ENCODE measurements at regions not wholly inside any gene's neighbourhood (a gene's known extent, or its start where the extent isn't known, plus 50 kb on each side); places are given as distances from the start of the nearest gene placed in this dataset.
A peak's percentile ranks its signal among the peaks of the same experiment; 100 is the strongest.

- H3K27me3 Mint-ChIP-seq (ENCODE audit: low read depth) = peaks cover 3% of the 10 kb centered on the region
- no peaks in the 10 kb centered on the region for H3K36me3 Mint-ChIP-seq (ENCODE audit: low read depth)
- no peak overlapping the region for H3K4me3 Mint-ChIP-seq
- H3K9me3 Mint-ChIP-seq = no peaks in the 10 kb centered on the region
- H3K27ac Mint-ChIP-seq = no peak overlapping the region
- H3K4me1 Mint-ChIP-seq = peaks cover 20% of the 10 kb centered on the region
- TF ChIP-seq, protein P1, sequence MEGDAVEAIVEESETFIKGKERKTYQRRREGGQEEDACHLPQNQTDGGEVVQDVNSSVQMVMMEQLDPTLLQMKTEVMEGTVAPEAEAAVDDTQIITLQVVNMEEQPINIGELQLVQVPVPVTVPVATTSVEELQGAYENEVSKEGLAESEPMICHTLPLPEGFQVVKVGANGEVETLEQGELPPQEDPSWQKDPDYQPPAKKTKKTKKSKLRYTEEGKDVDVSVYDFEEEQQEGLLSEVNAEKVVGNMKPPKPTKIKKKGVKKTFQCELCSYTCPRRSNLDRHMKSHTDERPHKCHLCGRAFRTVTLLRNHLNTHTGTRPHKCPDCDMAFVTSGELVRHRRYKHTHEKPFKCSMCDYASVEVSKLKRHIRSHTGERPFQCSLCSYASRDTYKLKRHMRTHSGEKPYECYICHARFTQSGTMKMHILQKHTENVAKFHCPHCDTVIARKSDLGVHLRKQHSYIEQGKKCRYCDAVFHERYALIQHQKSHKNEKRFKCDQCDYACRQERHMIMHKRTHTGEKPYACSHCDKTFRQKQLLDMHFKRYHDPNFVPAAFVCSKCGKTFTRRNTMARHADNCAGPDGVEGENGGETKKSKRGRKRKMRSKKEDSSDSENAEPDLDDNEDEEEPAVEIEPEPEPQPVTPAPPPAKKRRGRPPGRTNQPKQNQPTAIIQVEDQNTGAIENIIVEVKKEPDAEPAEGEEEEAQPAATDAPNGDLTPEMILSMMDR (IDR thresholded peaks at IDR 0.05; ENCODE audit: unreplicated experiment in 3 of 3) = no peak
Observed at GRCh38 chr14:83860631-83861155, 1669.3 kb upstream of the FLRT2 start.

DNA sequence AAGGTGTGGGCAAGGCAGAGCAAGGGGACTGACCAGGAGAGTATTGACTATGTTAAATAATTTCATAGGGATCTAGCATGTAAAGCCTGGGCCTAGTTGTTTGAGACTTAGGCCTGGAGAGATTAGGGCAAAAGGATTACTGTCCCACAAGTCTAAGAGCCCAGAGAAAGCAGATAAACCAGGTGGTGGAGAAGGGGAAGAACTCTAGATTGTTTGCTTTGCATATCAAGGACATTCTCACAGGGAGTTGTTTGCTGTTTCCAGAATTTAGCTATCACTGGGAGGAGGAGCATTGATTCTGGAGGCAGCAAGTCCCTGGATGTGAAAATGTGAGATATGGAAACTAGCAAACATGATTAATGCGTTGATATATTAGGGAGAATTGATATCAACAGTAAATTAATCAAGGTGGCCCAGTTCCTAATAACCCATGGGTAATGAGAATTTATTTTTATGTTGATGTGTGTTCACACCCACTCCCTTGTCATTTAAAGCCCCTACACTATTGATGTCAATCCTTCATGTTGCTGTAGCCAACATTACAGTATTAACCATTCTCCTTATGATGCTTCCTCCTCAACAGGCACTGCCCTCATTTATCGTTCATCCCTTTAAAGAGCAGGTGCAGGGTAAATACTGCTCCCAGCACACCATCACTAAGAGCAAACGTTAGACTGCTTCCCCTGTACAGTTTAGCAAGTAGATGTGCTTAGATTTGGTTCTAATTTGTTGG is 1666.7 kb upstream of the FLRT2 start:
- no peaks in the 10 kb centered on the region for H3K9me3 Mint-ChIP-seq
- no peaks in the 10 kb centered on the region for H3K27me3 Mint-ChIP-seq (ENCODE audit: low read depth)
- no peaks in the 10 kb centered on the region for H3K36me3 Mint-ChIP-seq (ENCODE audit: low read depth)
- H3K4me1 Mint-ChIP-seq = peaks cover 37% of the 10 kb centered on the region
- TF ChIP-seq, protein P1 (IDR thresholded peaks at IDR 0.05; ENCODE audit: unreplicated experiment in 3 of 3) = no peak
- no peak overlapping the region for H3K4me3 Mint-ChIP-seq
- H3K27ac Mint-ChIP-seq = peak overlapping the region in 2 of 3 experiments; percentile 10 to 12

DNA sequence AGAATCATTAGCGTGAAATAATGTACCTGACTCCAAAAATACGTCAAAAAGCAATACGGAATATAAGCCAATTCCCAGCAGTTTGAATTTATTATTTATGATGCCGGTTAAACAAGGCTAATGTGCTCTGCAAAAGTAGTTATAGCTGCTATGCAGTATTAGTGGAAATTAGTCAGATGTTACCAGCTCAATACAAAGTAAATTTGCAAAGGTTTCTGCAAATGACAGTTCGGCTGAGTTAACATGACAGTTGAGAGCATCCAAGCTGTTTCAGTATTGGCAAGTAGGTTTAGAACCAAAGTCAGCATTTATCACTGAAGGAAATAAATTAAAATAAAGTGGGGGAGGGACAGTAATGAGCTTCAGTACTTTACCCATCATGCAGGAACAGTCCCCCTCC is 1665.8 kb upstream of the FLRT2 start:
- Mint-ChIP-seq H3K27me3 (ENCODE audit: low read depth) (no peaks in the 10 kb centered on the region), H3K4me3 (no peak overlapping the region), H3K9me3 (no peaks in the 10 kb centered on the region), H3K4me1 (peaks cover 41% of the 10 kb centered on the region), H3K27ac (peak overlapping the region in 1 of 3 experiments; percentile 12), H3K36me3 (ENCODE audit: low read depth) (no peaks in the 10 kb centered on the region)
- TF ChIP-seq, protein P1 (IDR thresholded peaks at IDR 0.05; ENCODE audit: unreplicated experiment in 3 of 3) = no peak

- Mint-ChIP-seq H3K9me3 (no peaks in the 10 kb centered on the region), H3K4me1 (peaks cover 40% of the 10 kb centered on the region), H3K36me3 (ENCODE audit: low read depth) (no peaks in the 10 kb centered on the region), H3K27me3 (ENCODE audit: low read depth) (no peaks in the 10 kb centered on the region), H3K4me3 (no peak overlapping the region), H3K27ac (peak overlapping the region; percentile 42 to 60 (median 46))
- TF ChIP-seq, protein P1 (IDR thresholded peaks at IDR 0.05; ENCODE audit: unreplicated experiment in 3 of 3) = no peak
Observed at GRCh38 chr14:83867566-83868225, 1662.2 kb upstream of the FLRT2 start.

GRCh38 chr14:83870546-83871270 is 1659.2 kb upstream of the FLRT2 start:
- TF ChIP-seq, protein P1 (IDR thresholded peaks at IDR 0.05; ENCODE audit: unreplicated experiment in 3 of 3) = no peak
- H3K4me3 Mint-ChIP-seq = no peak overlapping the region
- H3K36me3 Mint-ChIP-seq (ENCODE audit: low read depth) = no peaks in the 10 kb centered on the region
- H3K27ac Mint-ChIP-seq = no peak overlapping the region
- no peaks in the 10 kb centered on the region for H3K9me3 Mint-ChIP-seq
- no peaks in the 10 kb centered on the region for H3K27me3 Mint-ChIP-seq (ENCODE audit: low read depth)
- peaks cover 37% of the 10 kb centered on the region for H3K4me1 Mint-ChIP-seq
